ENCODE measurements at regions not wholly inside any gene's neighbourhood (a gene's known extent, or its start where the extent isn't known, plus 50 kb on each side); places are given as distances from the start of the nearest gene placed in this dataset.

GRCh38 chr1:221887415-221887746, 145.5 kb upstream of the DUSP10 start:
- TF ChIP-seq CTCF (IDR thresholded peaks at IDR 0.05) (no peak), ZNF425 (CRISPR knock-in tag; conservative IDR thresholded peaks at IDR 0.05) (no peak), SP1 (CRISPR knock-in tag; conservative IDR thresholded peaks at IDR 0.05) (no peak), JUN (CRISPR knock-in tag; IDR thresholded peaks at IDR 0.05) (no peak), NR2C2 (CRISPR knock-in tag; IDR thresholded peaks at IDR 0.05) (no peak), MXD4 (CRISPR knock-in tag; IDR thresholded peaks at IDR 0.05; ENCODE audit: borderline replicate concordance) (no peak), ZNF416 (CRISPR knock-in tag; IDR thresholded peaks at IDR 0.05) (no peak)

Measured in WTC11 (cell line).